ENCODE measurements at regions not wholly inside any gene's neighbourhood (a gene's known extent, or its start where the extent isn't known, plus 50 kb on each side); places are given as distances from the start of the nearest gene placed in this dataset.

DNA sequence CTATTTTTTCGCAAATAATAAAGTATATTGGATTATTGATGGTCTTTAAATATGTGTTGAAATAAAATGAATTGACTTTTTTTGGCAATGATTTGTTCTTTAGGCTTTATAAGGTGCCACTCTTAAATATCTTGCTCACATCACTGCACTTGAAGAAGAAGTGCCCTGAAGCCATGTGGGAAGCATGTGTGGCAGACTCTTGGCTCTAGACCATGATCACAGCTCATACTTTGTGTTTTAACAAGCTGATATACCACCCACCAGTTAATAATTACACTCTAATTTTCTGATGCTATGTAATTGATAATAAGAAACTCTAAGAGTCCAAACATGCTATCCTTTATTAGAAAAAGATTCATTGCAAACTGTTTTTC is 52.1 kb upstream of the TGFBR2 start:
- TF ChIP-seq JUND (IDR thresholded peaks at IDR 0.05; ENCODE audit: low read depth), result no peak
- no peak for DNase-seq (ENCODE audit: low read depth in 1 of 2, low spot score in 1 of 2)
- in situ Hi-C loops (cut with HindIII; ENCODE audit: low pct_unique_long_range_greater_than_20kb, low sequenced_read_pairs), result no loop called here

DNA sequence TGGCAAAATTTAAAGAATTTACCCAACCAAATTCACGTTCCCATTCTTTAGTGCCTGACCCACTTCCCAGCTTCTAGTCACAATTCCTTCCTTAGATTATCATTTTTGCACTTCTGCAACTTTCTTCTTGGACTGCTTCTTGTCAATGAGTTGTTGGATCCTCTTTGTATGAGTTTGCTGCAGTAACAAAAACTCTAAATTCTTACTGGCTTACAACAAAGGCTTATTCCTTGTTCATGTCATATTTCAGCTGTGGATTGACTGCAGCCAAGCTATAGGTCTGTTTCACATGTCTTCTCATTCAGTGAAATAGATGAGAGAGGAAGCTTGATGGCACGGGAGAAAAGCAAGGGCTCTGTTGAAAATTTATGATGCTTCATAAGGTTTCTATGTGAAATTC is 50.4 kb upstream of the TGFBR2 start:
- no peak for TF ChIP-seq JUND (IDR thresholded peaks at IDR 0.05; ENCODE audit: low read depth)
- no peak for DNase-seq (ENCODE audit: low read depth in 1 of 2, low spot score in 1 of 2)
- in situ Hi-C loops (cut with HindIII; ENCODE audit: low pct_unique_long_range_greater_than_20kb, low sequenced_read_pairs), result no loop called here
